B cell (primary cell): ENCODE measurements at regions not wholly inside any gene's neighbourhood (a gene's known extent, or its start where the extent isn't known, plus 50 kb on each side); places are given as distances from the start of the nearest gene placed in this dataset.

Experiments
- ATAC-seq: fragments of 200-7000 bp; cut with Tn5 transposase; one replicate; pipeline ENCODE4 v1.10.0; 2021; ENCODE audit warnings: low read depth, mild to moderate bottlenecking, moderate number of reproducible peaks, moderate library complexity
- CTCF ChIA-PET: fragments of 350-600 bp; sonication (Branson Sonifier 250); formaldehyde crosslinking; loops from one replicate; lab custom pipeline; 2021; ENCODE audit warnings: antibody characterized with exemption, inconsistent platforms; lab: Charles Lee
- POLR2A ChIA-PET: fragments of 350-600 bp; sonication (Branson Sonifier 250); formaldehyde crosslinking; loops from one replicate; lab custom pipeline; 2021; ENCODE audit warnings: antibody characterized with exemption; lab: Charles Lee
- DNase-seq: peaks from one replicate; pipeline ENCODE4 v3.0.0; 2013
- H2AFZ ChIP-seq: 2 replicates; pipeline ENCODE4 v1.6.1; 2012; ENCODE audit warnings: mild to moderate bottlenecking, low read depth, low read length; ENCODE audit not compliant: insufficient read depth, poor library complexity, severe bottlenecking
- H3K27ac ChIP-seq, 2 donors: 1 replicate in 1 of 2; 2 replicates in 1 of 2; pipeline ENCODE4 v1.5.1; 2012 to 2013; ENCODE audit warnings: low read length in 2 of 2, mild to moderate bottlenecking in 2 of 2, moderate library complexity in 1 of 2
- H3K27me3 ChIP-seq, 4 experiments: fragments of 200-600 bp in 1 of 4; sonication (generic) in 1 of 4; replicated peaks in 1 of 4; 1 replicate in 2 of 4; 2 replicates in 2 of 4; pipeline versions ENCODE4 v1.6.1 to v1.7.0; 2013 to 2016; ENCODE audit warnings: low read length in 3 of 4, mild to moderate bottlenecking in 2 of 4, mixed read lengths in 1 of 4, moderate library complexity in 1 of 4; ENCODE audit not compliant: insufficient read depth in 4 of 4, control insufficient read depth in 3 of 4; ENCODE audit errors: control extremely low read depth in 1 of 4
- H3K36me3 ChIP-seq, 2 experiments: replicated peaks in 1 of 2; 1 replicate in 1 of 2; 2 replicates in 1 of 2; pipeline versions ENCODE4 v1.6.1 to v1.7.1; 2013; ENCODE audit warnings: low read length in 1 of 2; ENCODE audit not compliant: insufficient read depth in 2 of 2, control insufficient read depth in 1 of 2; ENCODE audit errors: control extremely low read depth in 1 of 2, extremely low read depth in 1 of 2
- H3K4me1 ChIP-seq, 2 donors: fragments of 200-600 bp in 1 of 2; sonication (generic) in 1 of 2; 1 replicate in 1 of 2; 2 replicates in 1 of 2; pipeline versions ENCODE4 v1.5.1 to v1.6.1; 2013 to 2017; ENCODE audit warnings: low read length in 2 of 2; ENCODE audit not compliant: control insufficient read depth in 2 of 2, insufficient read depth in 2 of 2
- H3K4me2 ChIP-seq: replicated peaks from 2 replicates; pipeline ENCODE3; 2012; ENCODE audit warnings: mild to moderate bottlenecking, low read depth, low read length; ENCODE audit not compliant: poor library complexity, severe bottlenecking
- H3K4me3 ChIP-seq, 5 experiments: fragments of 200-600 bp in 1 of 5; sonication (generic) in 1 of 5; 1 replicate in 3 of 5; 2 replicates in 2 of 5; pipeline versions ENCODE4 v1.5.1 to v1.7.0; 2011 to 2016; ENCODE audit warnings: low read length in 4 of 5, mild to moderate bottlenecking in 4 of 5, low read depth in 2 of 5, control low read depth in 1 of 5, moderate library complexity in 1 of 5; ENCODE audit not compliant: insufficient read depth in 1 of 5; ENCODE audit errors: control extremely low read depth in 1 of 5, extremely low read depth in 1 of 5
- H3K79me2 ChIP-seq: fragments of 200-600 bp; sonication (generic); one replicate; pipeline ENCODE4 v1.6.0; 2016; ENCODE audit warnings: low read length; ENCODE audit not compliant: control insufficient read depth, insufficient read depth
- H3K9ac ChIP-seq: fragments of 200-600 bp; sonication (generic); 2 replicates; pipeline ENCODE4 v1.6.1; 2017; ENCODE audit warnings: mild to moderate bottlenecking, low read length, moderate library complexity
- H3K9me3 ChIP-seq, 3 donors: one replicate each; pipeline versions ENCODE4 v1.6.1 to v1.7.1; 2013; ENCODE audit warnings: low read length in 2 of 3; ENCODE audit not compliant: control insufficient read depth in 2 of 3, insufficient read depth in 1 of 3; ENCODE audit errors: control extremely low read depth in 1 of 3
- H4K20me1 ChIP-seq: 2 replicates; pipeline ENCODE4 v1.6.0; 2012; ENCODE audit warnings: mild to moderate bottlenecking, low read length; ENCODE audit not compliant: insufficient read depth, control insufficient read depth, poor library complexity, severe bottlenecking
- H3K27ac Mint-ChIP-seq: one replicate; pipeline ENCODE4 v1.8.0; 2021; ENCODE audit warnings: mixed read lengths
- H3K27me3 Mint-ChIP-seq: one replicate; pipeline ENCODE4 v1.8.0; 2021; ENCODE audit warnings: mixed read lengths
- H3K4me1 Mint-ChIP-seq: one replicate; pipeline ENCODE4 v1.8.0; 2021; ENCODE audit warnings: mixed read lengths
- H3K4me3 Mint-ChIP-seq: one replicate; pipeline ENCODE4 v1.8.0; 2021; ENCODE audit warnings: mixed read lengths
- H3K9me3 Mint-ChIP-seq: one replicate; pipeline ENCODE4 v1.8.0; 2022; ENCODE audit warnings: mixed read lengths; ENCODE audit not compliant: insufficient read depth
- CTCF ChIP-seq: fragments of 200-600 bp; IDR thresholded peaks from one replicate; pipeline ENCODE4 v1.8.0; 2022; ENCODE audit warnings: antibody characterized with exemption, mild to moderate bottlenecking
- EZH2 ChIP-seq: IDR thresholded peaks from 2 replicates; pipeline ENCODE4 v1.6.1; 2012; ENCODE audit warnings: borderline replicate concordance, low read depth, mild to moderate bottlenecking, moderate library complexity, low read length; ENCODE audit not compliant: insufficient read depth, poor library complexity, severe bottlenecking
- WGBS: methylation state at CpG from one replicate; pipeline ENCODE4 v1.1.5; 2013; ENCODE audit warnings: missing lambda C conversion rate; ENCODE audit not compliant: insufficient coverage; 5-methylcytosine and 5-hydroxymethylcytosine counted together
- intact Hi-C: fragments of 100-400 bp; cut with micrococcal nuclease; formaldehyde crosslinking; loops from one replicate; pipeline ENCODE4 v1.10.0; 2022

- Histone ChIP-seq H3K9ac (no peak overlapping the region), H4K20me1 (no peaks in the 10 kb centered on the region), H2AFZ (no peak overlapping the region), H3K4me3 (no peak overlapping the region), H3K27me3 (peaks cover 0 to 5% (median 2%) of the 10 kb centered on the region in 4 experiments), H3K9me3 (no peaks in the 10 kb centered on the region), H3K4me2 (no peak overlapping the region), H3K4me1 (no peaks in the 10 kb centered on the region), H3K27ac (no peak overlapping the region), H3K36me3 (no peaks in the 10 kb centered on the region), H3K79me2 (no peaks in the 10 kb centered on the region)
- POLR2A ChIA-PET: no interaction called here
- DNase-seq (no peak), ATAC-seq (no peak)
- TF ChIP-seq EZH2: no peak
- TF ChIP-seq CTCF: no peak
- 50% methylated on average over 1 of the region's 4 CpGs for WGBS
- Mint-ChIP-seq H3K4me3 (no peak overlapping the region), H3K9me3 (no peaks in the 10 kb centered on the region), H3K4me1 (no peaks in the 10 kb centered on the region), H3K27me3 (peaks cover 32% of the 10 kb centered on the region), H3K27ac (no peak overlapping the region)
- CTCF ChIA-PET: no interaction called here
- intact Hi-C loops: no loop called here
Measured at GRCh38 chr9:96177719-96178028, 124.3 kb downstream of the HSD17B3 start.

GRCh38 chr9:96177005-96177718 is 124.8 kb downstream of the HSD17B3 start:
- H2AFZ ChIP-seq: no peak overlapping the region
- ChIA-PET POLR2A (no interaction called here), CTCF (no interaction called here)
- H3K27me3 ChIP-seq: peaks cover 0 to 3% (median under 1%) of the 10 kb centered on the region in 4 experiments
- no peaks in the 10 kb centered on the region for H3K9me3 ChIP-seq
- no peaks in the 10 kb centered on the region for H3K36me3 ChIP-seq
- no peak overlapping the region for H3K27ac Mint-ChIP-seq
- no peaks in the 10 kb centered on the region for H3K4me1 ChIP-seq
- no peaks in the 10 kb centered on the region for H4K20me1 ChIP-seq
- no peak overlapping the region for H3K4me3 ChIP-seq
- H3K4me3 Mint-ChIP-seq: no peak overlapping the region
- H3K9ac ChIP-seq: no peak overlapping the region
- intact Hi-C loops: no loop called here
- no peak overlapping the region for H3K27ac ChIP-seq
- 84% methylated on average over 6 of the region's 10 CpGs for WGBS
- no peaks in the 10 kb centered on the region for H3K9me3 Mint-ChIP-seq
- H3K4me2 ChIP-seq: no peak overlapping the region
- no peak for DNase-seq
- TF ChIP-seq CTCF (no peak), EZH2 (no peak)
- peaks cover 36% of the 10 kb centered on the region for H3K27me3 Mint-ChIP-seq
- H3K79me2 ChIP-seq: no peaks in the 10 kb centered on the region
- H3K4me1 Mint-ChIP-seq: no peaks in the 10 kb centered on the region
- ATAC-seq: no peak
